GM18498 (cell line): ENCODE measurements at regions not wholly inside any gene's neighbourhood (a gene's known extent, or its start where the extent isn't known, plus 50 kb on each side); places are given as distances from the start of the nearest gene placed in this dataset.
"Not testable (repeated sequence)": the region's sequence is repeated elsewhere in the genome, so short reads cannot be mapped to it uniquely, and the experiment has no call there.

ENCODE experiments used
- ATAC-seq: cut with Tn5 transposase; IDR thresholded peaks from one replicate; pipeline ENCODE4 v1.9.1; 2021; ENCODE audit warnings: mild to moderate bottlenecking, moderate library complexity; ENCODE audit not compliant: unreplicated experiment

DNA sequence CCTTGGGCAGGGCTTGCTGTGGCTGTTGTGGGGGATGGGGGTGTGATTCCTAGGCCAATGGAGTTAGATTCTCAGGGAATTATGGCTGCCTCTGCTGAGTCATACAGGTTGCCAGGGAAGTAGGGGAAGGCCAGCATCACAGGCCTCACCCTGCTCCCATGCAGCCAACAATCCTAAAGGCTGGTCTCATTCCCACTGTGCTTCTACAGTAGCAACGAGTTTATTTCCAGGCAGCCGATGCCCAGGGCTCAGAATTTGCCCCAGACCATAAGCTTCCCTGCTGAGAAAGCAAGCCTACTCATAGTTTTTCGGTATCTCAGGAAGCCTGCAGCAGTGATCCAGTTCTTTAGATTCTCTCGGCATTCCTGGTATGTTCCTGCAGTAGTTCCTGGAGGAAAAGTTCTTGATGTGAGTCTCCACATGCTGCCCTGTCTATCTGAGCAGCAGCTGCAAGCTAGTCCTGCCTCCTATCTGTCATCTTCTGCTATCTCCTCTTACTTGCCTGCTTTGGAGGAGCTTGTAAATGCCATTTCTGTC is 59.3 kb upstream of the SELENOP start:
- no peak for ATAC-seq

- ATAC-seq: not testable (repeated sequence)
These were observed 56.7 kb upstream of the SELENOP start for GRCh38 chr5:42868417-42868816.

DNA sequence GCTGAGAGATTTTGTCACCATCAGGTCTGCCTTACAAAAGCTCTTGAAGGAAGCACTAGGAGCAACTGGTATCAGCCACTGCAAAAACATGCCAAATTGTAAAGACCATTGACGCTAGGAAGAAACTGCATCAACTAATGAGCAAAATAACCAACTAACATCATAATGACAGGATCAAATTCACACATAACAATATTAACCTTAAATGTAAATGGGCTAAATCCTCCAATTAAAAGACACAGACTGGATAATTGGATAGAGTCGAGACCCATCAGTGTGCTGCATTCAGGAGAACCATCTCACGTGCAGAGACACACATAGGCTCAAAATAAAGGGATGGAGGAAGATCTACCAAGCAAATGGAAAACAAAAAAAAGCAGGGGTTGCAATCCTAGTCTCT is 53.1 kb upstream of the SELENOP start:
- not testable (repeated sequence) for ATAC-seq
